ENCODE measurements at regions not wholly inside any gene's neighbourhood (a gene's known extent, or its start where the extent isn't known, plus 50 kb on each side); places are given as distances from the start of the nearest gene placed in this dataset.
"Not testable (repeated sequence)": the region's sequence is repeated elsewhere in the genome, so short reads cannot be mapped to it uniquely, and the experiment has no call there.

- no peak for DNase-seq (ENCODE audit: extremely low read depth in 1 of 2, low read depth in 1 of 2)
Observed at GRCh38 chr4:12005471-12005870, 576.8 kb upstream of the HS3ST1 start.

- not testable (repeated sequence) for DNase-seq (ENCODE audit: extremely low read depth in 1 of 2, low read depth in 1 of 2)
Observed at GRCh38 chr4:11996581-11996980, 567.9 kb upstream of the HS3ST1 start.

- no peak for DNase-seq (ENCODE audit: extremely low read depth in 1 of 2, low read depth in 1 of 2)
Observed at GRCh38 chr4:11976726-11977263, 548.1 kb upstream of the HS3ST1 start.

GRCh38 chr4:11973270-11973669 lies 544.6 kb upstream of the HS3ST1 start:
- DNase-seq (ENCODE audit: extremely low read depth in 1 of 2, low read depth in 1 of 2): no peak

- no peak for DNase-seq (ENCODE audit: extremely low read depth in 1 of 2, low read depth in 1 of 2)
Observed at GRCh38 chr4:11970754-11971153, 542.1 kb upstream of the HS3ST1 start.

GRCh38 chr4:11966782-11967181 lies 538.1 kb upstream of the HS3ST1 start:
- DNase-seq (ENCODE audit: extremely low read depth in 1 of 2, low read depth in 1 of 2): no peak

- no peak for DNase-seq (ENCODE audit: extremely low read depth in 1 of 2, low read depth in 1 of 2)
Observed at GRCh38 chr4:11954093-11954492, 525.4 kb upstream of the HS3ST1 start.

GRCh38 chr4:11949355-11949754 lies 520.7 kb upstream of the HS3ST1 start:
- no peak for DNase-seq (ENCODE audit: extremely low read depth in 1 of 2, low read depth in 1 of 2)

- not testable (repeated sequence) for DNase-seq (ENCODE audit: extremely low read depth in 1 of 2, low read depth in 1 of 2)
Observed at GRCh38 chr4:11947629-11948028, 518.9 kb upstream of the HS3ST1 start.

- no peak for DNase-seq (ENCODE audit: extremely low read depth in 1 of 2, low read depth in 1 of 2)
Observed at GRCh38 chr4:11937941-11938340, 509.2 kb upstream of the HS3ST1 start.

- no peak for DNase-seq (ENCODE audit: extremely low read depth in 1 of 2, low read depth in 1 of 2)
Observed at GRCh38 chr4:11931266-11931820, 502.6 kb upstream of the HS3ST1 start.

GRCh38 chr4:11929080-11929479 lies 500.4 kb upstream of the HS3ST1 start:
- no peak for DNase-seq (ENCODE audit: extremely low read depth in 1 of 2, low read depth in 1 of 2)

- DNase-seq (ENCODE audit: extremely low read depth in 1 of 2, low read depth in 1 of 2): no peak
Observed at GRCh38 chr4:11919316-11919715, 490.6 kb upstream of the HS3ST1 start.

GRCh38 chr4:11914406-11914805 lies 485.7 kb upstream of the HS3ST1 start:
- DNase-seq (ENCODE audit: extremely low read depth in 1 of 2, low read depth in 1 of 2): no peak

- DNase-seq (ENCODE audit: extremely low read depth in 1 of 2, low read depth in 1 of 2): no peak
Observed at GRCh38 chr4:11912886-11913285, 484.2 kb upstream of the HS3ST1 start.

- DNase-seq (ENCODE audit: extremely low read depth in 1 of 2, low read depth in 1 of 2): no peak
Observed at GRCh38 chr4:11910812-11911211, 482.1 kb upstream of the HS3ST1 start.

GRCh38 chr4:11908712-11909111 lies 480.0 kb upstream of the HS3ST1 start:
- no peak for DNase-seq (ENCODE audit: extremely low read depth in 1 of 2, low read depth in 1 of 2)

- DNase-seq (ENCODE audit: extremely low read depth in 1 of 2, low read depth in 1 of 2): no peak
Observed at GRCh38 chr4:11908205-11908604, 479.5 kb upstream of the HS3ST1 start.

GRCh38 chr4:11904846-11905739 lies 476.4 kb upstream of the HS3ST1 start:
- no peak for DNase-seq (ENCODE audit: extremely low read depth in 1 of 2, low read depth in 1 of 2)

- DNase-seq (ENCODE audit: extremely low read depth in 1 of 2, low read depth in 1 of 2): no peak
Observed at GRCh38 chr4:11904117-11904535, 475.4 kb upstream of the HS3ST1 start.

- no peak for DNase-seq (ENCODE audit: extremely low read depth in 1 of 2, low read depth in 1 of 2)
Observed at GRCh38 chr4:11901089-11901488, 472.4 kb upstream of the HS3ST1 start.

- no peak for DNase-seq (ENCODE audit: extremely low read depth in 1 of 2, low read depth in 1 of 2)
Observed at GRCh38 chr4:11900359-11900758, 471.7 kb upstream of the HS3ST1 start.
